ENCODE measurements at regions not wholly inside any gene's neighbourhood (a gene's known extent, or its start where the extent isn't known, plus 50 kb on each side); places are given as distances from the start of the nearest gene placed in this dataset.

DNA sequence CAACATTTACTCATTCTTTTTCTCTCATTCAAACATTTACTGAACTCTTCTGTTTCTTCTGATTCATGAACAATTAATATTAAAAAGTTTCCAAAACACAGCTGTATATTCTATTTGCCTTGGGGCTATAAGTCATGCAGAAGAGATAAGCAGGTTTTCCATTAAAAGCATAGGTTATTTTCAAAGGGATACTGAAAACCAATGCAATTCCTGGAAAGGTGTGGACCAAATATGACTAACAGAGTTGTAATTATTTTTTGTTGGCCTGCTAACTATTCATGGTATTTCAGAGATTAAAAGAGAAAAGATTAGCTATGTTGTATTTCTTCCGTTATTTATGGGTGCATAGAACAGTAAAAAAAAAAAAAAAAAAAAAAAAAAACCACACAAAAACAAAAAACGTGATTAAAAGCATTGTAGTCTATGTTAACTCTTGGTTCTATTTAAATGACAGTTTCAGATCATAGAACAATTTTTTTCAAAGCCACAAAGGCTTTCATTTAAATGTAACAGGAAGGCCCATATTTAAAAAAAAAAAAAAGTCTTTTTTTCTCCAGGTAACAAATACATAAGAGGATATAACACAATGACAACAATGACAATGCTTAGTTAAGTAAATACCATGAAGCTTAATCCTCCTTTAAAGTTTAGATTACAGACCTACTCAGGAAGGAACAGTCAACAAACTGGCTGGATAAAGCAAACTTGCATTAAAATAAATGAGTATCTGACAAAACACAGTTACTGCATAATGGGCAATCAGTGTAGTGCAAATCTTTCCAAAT lies 1042.9 kb downstream of the GATA3 start:
- in situ Hi-C loops (cut with MboI; ENCODE audit: low sequenced_read_pairs, unreplicated experiment): no loop called here
- DNase-seq (ENCODE audit: low spot score): no peak
- no peak for TF ChIP-seq CTCF (IDR thresholded peaks at IDR 0.05; ENCODE audit: borderline replicate concordance, control extremely low read depth, extremely low read depth, insufficient read depth, missing control alignments)

GRCh38 chr10:9097991-9098306 lies 1043.5 kb downstream of the GATA3 start:
- in situ Hi-C loops (cut with MboI; ENCODE audit: low sequenced_read_pairs, unreplicated experiment): no loop called here
- DNase-seq (ENCODE audit: low spot score): no peak
- no peak for TF ChIP-seq CTCF (IDR thresholded peaks at IDR 0.05; ENCODE audit: borderline replicate concordance, control extremely low read depth, extremely low read depth, insufficient read depth, missing control alignments)

GRCh38 chr10:9102026-9102425 lies 1047.5 kb downstream of the GATA3 start:
- in situ Hi-C loops (cut with MboI; ENCODE audit: low sequenced_read_pairs, unreplicated experiment): no loop called here
- DNase-seq (ENCODE audit: low spot score): no peak
- no peak for TF ChIP-seq CTCF (IDR thresholded peaks at IDR 0.05; ENCODE audit: borderline replicate concordance, control extremely low read depth, extremely low read depth, insufficient read depth, missing control alignments)

DNA sequence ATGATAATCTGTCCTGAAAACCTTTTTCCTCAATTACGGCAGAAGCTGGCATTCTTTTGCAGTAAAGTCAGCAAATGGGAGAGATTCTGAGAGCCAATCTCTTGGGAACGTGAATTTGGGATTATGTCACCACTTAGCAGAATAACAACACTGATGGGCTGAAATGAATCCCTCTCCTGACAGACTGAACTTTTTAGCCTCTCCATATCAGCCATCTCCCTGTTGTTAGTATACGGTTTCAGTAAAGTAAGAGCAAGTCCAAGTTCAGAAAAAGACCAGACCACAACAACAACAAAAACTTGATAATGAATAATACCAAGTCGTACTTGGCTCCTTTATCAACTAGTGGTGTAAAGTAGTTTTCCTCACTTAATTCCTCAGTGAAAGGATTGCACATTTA lies 1048.8 kb downstream of the GATA3 start:
- DNase-seq (ENCODE audit: low spot score): no peak
- no peak for TF ChIP-seq CTCF (IDR thresholded peaks at IDR 0.05; ENCODE audit: borderline replicate concordance, control extremely low read depth, extremely low read depth, insufficient read depth, missing control alignments)
- in situ Hi-C loops (cut with MboI; ENCODE audit: low sequenced_read_pairs, unreplicated experiment): no loop called here

GRCh38 chr10:9111976-9112375 lies 1057.5 kb downstream of the GATA3 start:
- in situ Hi-C loops (cut with MboI; ENCODE audit: low sequenced_read_pairs, unreplicated experiment): no loop called here
- TF ChIP-seq CTCF (IDR thresholded peaks at IDR 0.05; ENCODE audit: borderline replicate concordance, control extremely low read depth, extremely low read depth, insufficient read depth, missing control alignments): no peak
- DNase-seq (ENCODE audit: low spot score): no peak

- DNase-seq (ENCODE audit: low spot score): no peak
- in situ Hi-C loops (cut with MboI; ENCODE audit: low sequenced_read_pairs, unreplicated experiment): no loop called here
- TF ChIP-seq CTCF (IDR thresholded peaks at IDR 0.05; ENCODE audit: borderline replicate concordance, control extremely low read depth, extremely low read depth, insufficient read depth, missing control alignments): no peak
Measured at GRCh38 chr10:9126728-9127127, 1072.2 kb downstream of the GATA3 start.
